ENCODE measurements at regions not wholly inside any gene's neighbourhood (a gene's known extent, or its start where the extent isn't known, plus 50 kb on each side); places are given as distances from the start of the nearest gene placed in this dataset.

DNA sequence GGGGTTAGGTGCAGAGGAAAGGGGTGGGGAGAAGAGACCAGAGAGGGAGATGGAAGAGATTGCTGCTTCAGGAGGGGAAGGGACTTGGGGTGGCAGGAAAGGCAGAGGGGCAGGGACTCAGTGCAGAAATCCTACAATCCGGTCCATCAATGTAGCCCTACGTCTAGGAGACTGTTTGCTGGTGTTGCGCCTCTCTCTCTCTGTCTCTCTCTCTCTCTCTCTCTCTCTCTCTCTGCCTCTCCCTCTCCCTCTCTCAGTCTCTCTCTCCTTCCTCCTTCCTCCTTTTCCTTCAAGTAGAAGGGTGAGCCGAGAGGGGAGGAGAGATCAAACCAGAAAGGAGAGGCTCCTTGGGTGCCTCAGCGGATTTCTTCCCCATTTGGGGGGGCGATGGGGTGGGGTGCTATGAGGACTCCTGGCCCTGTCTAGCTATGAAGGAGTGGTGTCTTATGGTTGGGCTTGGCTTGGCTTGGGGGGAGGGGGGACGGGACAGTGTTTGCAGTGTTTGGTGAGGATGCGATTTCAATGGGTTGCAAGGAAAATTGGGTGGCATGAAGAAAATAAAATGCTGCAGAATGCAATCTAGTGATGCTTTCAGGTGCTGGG is 181.2 kb downstream of the TBXT start:
- no peak for DNase-seq (ENCODE audit: low read depth)

DNA sequence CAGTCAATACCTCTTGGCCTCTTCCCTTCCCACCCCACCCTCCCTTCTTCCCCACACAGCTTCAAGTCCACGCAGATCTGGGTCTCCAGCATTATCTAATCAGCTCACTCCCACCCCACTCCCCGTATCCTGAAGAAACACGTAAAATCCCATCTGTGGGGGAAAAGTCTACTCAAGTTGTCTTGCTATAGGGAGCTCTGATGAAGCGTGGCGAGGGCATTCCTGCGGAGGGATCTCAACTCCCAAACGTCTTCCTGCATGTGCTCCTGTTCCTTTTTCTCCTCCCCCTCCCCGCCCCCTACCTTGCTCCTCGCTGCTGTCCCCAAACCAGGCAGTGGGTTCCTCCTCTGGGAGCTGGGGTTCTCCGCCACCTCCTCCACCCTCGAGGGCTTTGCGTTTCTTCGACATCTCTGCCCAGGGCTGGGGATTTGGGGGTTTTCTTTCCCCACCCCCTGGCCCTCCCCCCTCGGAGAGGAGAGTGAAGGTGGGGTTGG is 181.8 kb downstream of the TBXT start:
- DNase-seq (ENCODE audit: low read depth): no peak

DNA sequence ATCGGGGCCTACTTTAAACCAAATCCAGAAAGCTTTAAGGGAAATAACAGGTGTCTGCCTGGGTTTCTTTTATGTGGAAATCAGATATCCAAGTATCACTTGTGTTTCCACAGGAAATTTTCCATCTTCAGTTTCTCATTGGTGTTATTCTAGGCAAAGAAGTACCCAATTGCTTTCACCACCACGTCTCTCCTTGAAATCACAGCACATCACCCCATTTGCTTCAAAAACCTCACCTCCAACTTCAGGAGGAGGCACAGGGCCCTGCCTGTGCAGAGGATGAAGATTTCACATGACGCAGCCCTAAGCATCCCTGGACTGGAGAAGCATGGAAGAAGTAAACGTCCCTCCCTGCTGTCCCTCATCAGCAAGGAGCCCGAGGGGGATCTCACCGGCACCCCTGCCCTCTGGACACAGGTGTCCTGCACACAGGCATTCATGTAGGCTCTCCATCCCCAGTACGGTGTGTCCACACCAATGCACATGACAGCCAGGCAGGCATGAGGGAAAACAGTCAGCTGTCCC is 182.3 kb downstream of the TBXT start:
- no peak for DNase-seq (ENCODE audit: low read depth)

DNA sequence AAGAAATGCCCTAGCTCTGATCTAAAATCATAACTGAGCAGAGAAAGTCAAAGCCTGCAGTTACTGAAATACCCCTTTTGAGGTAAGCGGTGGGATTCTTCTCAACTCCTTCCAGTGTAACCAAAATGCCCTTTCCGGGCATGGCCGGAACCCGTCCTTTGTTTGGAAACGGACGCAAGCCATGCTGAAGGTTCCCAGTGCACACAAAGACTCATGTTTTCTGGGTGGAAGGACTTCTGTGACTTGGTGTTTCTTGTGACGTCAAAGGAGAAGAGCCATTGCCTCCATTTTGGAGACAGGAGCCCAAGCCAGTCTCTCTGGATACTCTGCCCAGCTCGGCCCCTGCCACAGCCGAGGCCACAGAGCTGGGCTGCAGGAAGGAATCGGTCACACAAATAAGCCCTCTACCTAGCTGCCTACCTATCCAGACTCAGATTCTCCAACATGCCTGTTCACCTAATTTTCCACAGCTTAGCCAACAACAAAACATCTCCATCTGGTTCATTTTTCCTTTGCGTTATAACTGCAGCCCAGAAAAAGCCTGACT is 182.8 kb downstream of the TBXT start:
- DNase-seq (ENCODE audit: low read depth): no peak

DNA sequence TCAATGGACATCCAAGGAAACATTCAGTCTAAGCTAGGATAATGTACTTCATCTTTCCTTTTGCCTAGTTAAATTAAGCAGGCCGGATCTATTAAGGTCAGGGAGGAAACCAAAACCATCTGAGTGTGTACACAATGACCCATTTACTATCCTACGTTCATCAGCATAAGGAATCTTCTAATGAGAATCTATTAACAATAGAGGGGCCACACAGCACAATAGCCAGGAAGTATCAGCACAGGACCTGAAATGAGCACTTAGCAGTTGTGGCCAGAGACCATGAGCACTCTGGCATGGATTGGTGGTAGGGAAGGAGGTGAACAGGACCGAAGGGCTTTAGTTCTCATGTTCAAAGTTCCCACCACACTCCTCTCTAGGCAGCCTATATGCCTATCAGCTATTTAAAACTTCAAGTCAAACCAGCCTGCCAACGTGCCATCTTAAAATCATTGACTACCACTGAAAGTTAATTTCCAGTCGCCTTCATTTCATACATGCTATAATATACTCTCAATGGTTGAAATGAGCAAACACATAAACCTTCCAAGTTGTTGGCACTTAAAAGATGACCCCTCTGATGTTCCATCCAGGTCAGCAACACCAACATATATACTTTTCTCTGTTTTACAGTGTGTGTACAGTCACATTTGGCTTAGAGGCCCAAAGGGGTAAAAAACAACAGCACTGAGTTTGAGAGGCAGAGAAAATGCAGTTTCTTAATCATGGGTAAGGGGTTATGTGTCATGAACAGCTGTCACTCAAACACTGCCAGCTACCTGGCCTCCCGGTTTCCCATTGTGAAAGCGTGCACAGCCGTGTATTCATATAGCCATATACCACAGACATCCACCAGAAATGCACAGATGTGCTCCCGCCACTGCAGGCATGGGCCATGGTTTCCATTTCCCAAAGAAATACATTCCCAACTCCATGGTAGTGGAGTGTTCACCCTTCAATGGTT is 184.3 kb downstream of the TBXT start:
- DNase-seq (ENCODE audit: low read depth): no peak

DNA sequence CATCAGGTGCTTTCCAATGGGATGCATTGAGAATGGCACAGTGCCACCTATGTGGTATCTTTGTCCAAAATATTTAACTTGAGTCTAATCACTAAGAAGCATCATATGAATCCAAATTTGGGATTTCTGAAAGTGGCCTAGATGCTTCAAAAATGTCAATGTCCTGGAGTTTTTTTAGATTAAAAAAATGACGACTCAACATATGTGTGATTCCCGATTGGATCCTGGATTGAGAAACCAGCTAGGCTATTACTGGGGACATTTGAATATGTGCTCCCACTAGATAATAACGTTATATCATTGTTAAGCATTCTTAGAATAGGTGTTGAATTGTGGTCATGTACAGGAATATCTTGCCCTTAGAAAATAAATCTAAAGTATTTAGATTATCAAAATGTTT is 189.2 kb downstream of the TBXT start:
- DNase-seq (ENCODE audit: low read depth): no peak

DNA sequence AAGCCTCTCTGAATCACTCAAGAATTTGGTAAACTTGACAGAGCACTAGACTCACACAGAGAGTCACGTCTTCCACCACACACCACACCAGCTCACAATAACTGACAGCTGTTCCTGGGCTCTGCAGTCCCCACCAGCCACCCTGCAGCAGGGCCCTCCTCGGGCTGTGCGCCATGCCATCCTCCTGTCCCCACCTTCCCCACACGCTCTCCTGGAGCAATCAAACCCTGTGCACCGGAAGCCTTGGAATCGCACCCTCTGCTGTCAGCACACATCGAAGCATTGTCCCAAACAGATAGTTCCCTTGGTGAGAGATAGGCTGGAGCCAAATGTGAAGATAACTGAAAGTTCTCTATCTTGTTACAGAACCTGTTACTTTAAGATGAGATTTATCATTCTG is 191.0 kb downstream of the TBXT start:
- DNase-seq (ENCODE audit: low read depth): no peak

DNA sequence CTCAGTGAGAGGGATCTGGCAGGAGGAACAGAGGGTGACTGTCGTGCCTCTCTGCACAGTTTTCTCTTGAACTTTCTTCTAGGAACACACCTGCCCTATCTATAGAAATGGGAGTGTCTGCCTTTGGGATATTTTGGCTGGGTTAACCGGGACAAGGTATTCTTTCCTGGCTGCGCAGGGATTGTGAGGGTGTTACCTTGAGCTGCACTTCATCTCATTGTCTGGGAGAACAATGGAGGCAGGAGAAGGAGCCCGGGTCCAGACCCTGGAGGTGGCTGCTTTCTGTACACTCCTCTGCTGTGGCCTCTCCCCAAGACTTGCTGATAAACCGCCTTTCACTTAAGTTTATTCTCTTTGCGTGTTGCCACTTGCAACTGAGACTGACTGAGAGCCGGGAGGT is 192.8 kb downstream of the TBXT start:
- no peak for DNase-seq (ENCODE audit: low read depth)

DNA sequence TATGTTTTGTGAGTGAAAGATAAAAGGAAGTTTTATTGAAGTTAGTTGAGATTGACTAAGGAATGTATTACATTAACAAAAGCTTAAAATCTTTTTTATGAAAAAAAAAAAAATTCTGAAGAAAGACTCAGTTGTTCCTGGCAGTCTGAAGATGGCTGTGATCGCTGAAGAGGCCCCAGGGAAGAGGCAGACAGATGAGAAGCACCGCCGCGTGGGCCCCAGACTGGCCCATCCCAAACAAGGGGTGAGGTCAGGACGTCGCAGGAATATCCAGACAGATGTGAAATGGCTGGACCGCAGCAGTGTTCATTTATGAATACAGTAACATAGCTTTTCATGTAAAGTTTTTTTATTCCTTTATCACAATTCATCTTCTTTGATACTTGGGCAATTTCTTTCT is 194.2 kb downstream of the TBXT start:
- DNase-seq (ENCODE audit: low read depth): no peak

DNA sequence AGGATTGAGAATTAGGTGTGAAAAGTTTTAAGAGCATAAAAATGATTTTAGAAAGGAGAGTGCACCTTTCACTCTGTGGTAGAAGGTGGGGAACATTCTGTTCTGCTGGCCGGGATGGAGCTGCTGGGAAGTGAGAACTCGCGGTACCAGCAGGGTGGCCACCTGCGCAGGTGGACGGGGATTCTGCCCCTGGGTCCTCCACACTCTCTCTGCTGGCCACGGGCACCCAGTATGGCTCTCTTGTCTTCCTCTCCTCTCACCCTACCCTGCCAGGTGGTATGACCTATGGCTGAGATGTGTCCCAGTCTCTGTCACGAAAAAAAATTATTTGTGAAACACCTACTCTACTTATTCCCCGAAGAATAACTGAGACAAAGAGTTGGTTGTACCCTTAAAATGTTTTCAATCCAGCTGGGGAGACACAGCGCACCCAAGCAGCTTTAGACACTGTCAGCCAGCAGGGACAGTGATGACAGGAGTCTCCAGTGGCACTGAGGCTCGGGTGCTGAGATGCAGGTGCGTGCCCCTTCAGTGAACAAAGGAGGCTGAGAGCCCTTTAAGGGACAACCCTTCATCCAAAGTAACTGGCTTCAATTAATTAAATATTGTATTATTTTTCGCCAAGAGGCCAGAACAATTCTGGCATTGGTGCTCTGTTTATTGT is 195.4 kb downstream of the TBXT start:
- DNase-seq (ENCODE audit: low read depth): no peak

DNA sequence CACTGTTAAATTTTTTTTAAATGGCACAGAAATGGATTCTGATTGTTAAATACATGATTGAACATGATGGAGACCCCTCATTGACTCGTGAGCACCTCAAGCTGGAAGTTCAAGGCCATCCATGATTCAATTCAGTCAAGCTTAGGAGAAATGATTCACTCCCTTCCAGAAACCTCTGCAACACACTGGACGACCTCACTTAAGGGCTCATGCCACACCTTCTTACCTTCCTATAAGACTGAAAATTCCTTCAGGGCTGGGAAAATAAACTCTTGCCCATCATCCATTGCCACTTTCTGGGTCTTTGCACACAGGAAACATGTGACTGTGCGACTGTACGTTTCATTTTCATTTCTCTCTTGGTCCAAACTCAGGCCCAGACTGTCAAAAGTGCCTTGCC is 196.4 kb downstream of the TBXT start:
- no peak for DNase-seq (ENCODE audit: low read depth)

DNA sequence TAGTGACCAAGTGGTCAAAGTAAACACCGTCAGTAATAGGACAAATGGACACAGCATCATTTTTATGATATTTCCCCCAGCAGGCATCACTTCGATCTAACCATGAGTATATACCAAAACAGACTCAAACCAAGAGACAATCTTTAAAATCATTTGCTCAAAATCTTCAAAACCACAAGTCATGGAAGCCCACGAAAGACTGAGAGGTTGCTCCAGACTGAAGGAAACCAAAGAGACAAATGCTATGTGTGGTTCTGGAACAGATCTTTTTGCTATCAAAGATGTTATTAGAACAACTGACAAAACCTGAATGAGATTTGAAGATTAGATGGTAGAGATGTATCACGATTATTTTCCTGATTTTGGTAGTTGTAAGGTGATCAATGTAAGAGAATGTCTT is 197.7 kb downstream of the TBXT start:
- no peak for DNase-seq (ENCODE audit: low read depth)

DNA sequence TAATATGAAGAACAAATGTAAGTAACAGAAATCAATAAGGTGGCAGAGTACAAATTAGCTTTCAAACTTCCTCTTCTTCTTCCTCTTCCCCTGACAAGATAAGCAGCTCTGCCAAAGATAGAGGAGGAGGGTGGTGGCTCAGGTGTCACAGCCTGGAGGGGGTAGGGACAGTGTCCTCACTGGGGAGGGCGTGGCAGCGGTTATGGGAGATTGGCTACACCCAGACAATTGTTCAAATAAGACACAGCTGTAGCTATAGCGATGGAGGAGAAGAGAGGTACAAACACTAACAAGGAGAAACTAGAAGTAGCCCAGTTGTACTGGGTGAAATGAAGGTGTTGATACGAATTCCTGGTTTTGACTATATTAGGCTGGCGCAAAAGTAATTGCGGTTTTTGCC is 198.5 kb downstream of the TBXT start:
- DNase-seq (ENCODE audit: low read depth): no peak

DNA sequence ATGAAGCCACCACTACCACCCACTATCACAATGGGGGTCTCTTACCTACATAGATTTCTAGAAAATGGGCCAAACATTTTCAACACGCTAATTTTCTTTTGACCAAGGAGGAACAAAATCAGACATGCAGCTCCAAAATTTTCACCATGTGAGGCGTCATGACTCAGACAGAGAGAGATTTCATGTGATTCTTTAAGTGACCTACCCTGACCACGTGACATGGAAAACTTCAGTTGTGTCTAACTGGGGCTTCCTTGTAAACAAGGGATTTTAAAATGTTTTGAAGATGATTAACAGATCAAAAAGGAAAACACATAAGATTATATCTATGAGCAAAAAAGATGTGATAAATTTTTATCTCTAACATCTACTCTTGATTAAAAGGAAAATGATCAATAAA is 199.2 kb downstream of the TBXT start:
- DNase-seq (ENCODE audit: low read depth): no peak

DNA sequence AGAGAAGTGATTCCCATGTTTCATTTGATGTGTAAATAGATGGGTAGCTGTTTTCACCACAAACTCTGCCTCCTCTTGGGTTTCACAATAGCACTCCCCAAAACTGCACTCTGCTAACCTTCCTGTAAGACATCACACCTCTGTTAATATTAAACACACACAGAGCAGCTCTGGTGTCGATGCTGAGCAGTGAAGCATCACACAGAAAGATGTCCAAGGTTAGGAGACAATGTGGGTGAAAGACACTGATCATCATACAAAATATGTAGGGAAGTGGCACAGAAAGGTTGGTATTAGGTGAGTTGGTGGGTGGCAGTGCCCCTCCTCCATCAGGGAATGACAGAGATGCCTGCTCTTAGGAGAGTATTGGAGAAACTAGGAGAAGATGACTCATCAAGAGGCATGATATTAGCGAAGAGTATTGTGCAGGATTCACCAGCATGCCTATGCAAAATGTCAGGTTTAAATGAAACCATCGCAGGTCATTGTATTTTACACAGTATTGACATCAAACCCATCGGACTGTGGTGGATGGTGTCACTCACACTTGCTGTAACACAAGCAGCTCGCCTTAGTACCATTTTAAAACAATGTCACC is 199.7 kb downstream of the TBXT start:
- DNase-seq (ENCODE audit: low read depth): no peak

DNA sequence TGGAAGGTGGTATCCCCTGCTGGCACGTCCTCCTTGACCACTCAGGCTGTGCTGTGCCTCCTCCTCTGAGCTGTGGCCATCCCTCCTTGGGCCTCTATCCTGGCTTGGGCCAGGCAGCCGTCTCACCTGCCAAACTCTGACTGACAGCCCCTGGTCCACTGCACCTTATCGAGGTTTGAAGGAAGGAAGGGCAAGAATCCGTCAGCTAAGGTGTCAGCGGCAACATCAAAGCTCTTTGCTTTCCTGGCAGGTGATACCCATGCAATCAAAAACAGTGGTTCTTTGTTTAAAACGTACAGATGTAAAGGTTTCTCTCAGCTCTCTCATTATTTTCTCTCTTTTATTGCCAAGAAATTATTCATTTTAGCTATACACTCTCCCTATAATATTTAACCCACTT is 203.9 kb downstream of the TBXT start:
- no peak for DNase-seq (ENCODE audit: low read depth)

DNA sequence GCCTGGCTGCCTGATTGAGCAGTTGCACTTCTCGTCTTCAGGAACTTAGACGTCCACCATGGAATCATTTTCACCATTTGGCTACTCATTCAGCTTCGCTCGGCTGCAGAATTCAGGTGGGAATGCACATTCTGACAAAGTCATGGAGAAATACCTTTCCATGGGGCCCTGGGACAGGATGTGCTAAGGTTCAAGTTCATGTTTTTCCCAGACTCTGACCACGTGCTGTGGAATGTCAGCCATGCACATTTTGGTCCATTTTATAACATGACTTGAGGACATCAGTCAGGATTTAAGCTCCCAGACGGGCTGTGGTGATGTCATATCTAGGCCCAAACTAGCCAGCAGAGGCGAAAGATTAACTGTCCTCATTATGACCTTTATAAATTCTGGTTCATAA is 205.3 kb downstream of the TBXT start:
- DNase-seq (ENCODE audit: low read depth): no peak

DNA sequence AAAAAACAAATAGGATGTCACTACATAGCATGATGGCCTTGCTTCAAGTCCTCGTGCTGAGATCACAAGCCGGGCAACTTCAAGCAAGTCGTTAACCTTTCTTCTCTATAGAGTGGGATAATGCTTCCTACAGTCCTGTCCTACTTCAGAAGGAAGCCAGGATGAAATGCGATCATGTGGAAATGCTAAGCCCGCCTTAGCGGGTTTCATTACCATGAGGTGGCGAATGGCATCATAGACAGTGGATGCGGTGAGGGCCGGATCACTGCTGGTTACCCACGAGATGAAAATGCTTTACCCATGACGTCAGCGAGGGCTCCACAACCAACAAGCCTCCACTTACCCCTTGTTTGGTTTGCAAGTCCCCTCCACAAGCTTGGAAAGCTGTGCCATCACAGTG is 206.4 kb downstream of the TBXT start:
- no peak for DNase-seq (ENCODE audit: low read depth)

DNA sequence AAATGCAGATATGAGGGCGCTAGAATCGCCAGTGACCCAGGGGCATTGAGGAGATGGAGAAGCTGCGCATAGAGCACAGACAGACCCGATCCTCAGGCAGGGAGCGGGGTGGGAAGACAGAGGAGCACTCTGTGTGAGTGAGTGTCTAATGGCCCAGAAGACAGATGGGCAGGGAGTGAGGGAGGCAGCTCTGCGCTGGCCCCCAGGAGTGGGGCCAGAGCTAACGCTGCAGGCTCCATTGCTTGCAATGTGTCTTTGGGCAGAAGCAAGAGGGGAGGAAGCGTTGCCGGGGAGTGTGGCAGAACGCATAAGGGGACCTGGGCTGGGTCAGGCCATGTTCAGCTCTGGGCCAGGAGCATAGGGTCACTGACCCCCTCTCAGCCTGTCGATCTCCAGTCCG is 207.0 kb downstream of the TBXT start:
- DNase-seq (ENCODE audit: low read depth): no peak

DNA sequence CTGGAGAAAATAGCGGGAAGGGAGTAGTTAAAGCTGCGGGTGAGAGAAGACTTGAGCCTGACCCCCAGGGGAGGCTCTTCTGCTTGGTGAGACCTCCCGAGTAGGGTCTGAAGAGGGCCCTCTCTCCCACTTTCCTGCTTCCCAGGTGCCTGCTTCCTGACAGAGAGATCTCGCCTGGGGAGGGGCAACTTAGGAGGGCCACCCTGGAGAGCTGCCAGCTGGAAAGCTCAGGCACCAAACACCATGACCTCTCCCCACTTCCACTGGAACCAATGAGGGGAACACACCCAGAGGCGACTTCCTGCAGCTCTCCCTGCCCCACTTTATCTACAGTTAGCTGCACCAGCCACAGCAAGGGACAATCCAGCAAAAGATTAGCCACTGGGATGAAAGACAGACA is 208.0 kb downstream of the TBXT start:
- DNase-seq (ENCODE audit: low read depth): no peak

DNA sequence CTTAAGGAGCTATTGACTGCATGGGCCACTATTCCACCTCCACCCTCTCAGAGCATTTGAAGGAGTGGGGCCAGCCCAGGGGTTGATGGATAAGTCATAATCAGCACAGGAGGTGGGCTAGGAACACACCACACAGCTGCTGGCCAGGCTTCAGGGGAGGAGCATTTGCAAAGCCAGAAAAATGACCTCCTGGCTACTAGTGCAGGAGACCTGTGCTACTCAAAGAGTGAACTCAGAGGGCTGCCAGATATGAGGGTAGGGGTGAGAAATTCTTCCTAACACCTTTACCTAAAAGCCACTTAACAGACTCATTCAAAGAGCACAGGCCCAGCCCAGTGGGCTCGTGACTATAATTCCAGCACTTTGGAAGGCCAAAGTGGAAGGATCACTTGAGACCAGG is 210.8 kb downstream of the TBXT start:
- DNase-seq (ENCODE audit: low read depth): no peak

DNA sequence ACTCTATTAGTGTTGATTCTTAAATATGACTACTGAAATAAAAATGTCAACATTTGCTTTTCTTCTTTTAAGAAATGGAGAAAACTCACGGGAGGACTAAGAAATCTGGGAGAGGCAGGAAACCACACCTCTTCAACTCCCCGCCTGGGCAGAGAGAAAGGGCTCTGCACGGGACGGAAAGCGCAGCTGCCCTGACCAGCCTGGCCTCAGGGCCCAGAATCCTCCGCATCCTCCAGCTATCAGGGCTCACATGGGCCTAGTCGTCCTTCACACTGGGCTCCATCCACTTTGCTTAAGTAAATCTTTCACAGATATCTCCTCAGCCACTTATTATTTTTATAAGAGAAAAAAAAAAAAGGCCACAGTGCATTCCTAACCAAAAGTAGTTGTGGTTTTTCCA is 215.1 kb downstream of the TBXT start:
- no peak for DNase-seq (ENCODE audit: low read depth)
